ENCODE measurements at regions not wholly inside any gene's neighbourhood (a gene's known extent, or its start where the extent isn't known, plus 50 kb on each side); places are given as distances from the start of the nearest gene placed in this dataset.

DNA sequence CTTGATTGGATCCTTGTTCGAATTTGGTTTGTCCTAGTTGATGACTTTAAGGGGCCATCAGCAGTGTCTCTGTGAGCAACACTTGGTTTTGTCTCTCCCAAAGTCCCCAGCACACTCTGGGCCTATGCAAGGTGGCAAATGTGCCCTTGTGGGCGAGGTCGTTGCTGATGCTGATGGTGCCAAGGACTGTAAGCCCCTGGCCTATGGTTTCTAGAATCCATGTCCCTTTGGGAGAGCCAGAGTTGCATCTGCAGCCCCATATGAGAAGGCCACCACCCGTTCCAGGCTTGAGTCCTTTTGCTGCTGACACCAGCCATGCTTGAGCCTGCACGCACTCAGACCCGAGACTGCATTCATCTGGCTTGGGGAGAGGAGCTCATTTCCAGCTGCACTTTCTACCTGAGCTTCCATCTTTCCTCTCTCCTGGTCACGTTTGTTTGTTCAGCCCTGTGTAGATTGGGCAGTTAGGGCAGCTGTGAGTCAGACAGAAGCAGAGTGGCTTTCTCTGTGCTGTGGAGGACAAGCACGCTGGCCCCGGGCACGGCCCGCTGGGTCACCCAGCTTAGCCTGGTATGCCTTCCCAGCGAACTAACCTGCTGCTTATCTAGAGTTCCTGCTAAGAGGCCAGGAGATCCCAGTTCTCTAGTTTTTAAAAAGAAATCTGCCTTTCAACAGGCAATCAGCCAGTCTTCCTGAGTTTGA is 52.1 kb upstream of the CSF3R start:
- peaks cover 2% of the 10 kb centered on the region; the same call in 1 of the 2 replicates for H3K27me3 ChIP-seq (ENCODE audit: control insufficient read depth, insufficient read depth, low read length)
- H4K91ac ChIP-seq (ENCODE audit: insufficient read depth, low read depth, low read length): no peak overlapping the region
- H3K9ac ChIP-seq (ENCODE audit: low read depth, low read length): no peak overlapping the region
- no peaks in the 10 kb centered on the region for H3K4me1 ChIP-seq (ENCODE audit: control insufficient read depth, insufficient read depth, low read length)
- H2AK9ac ChIP-seq (replicated peaks; ENCODE audit: low read depth, low read length, poor library complexity): no peak overlapping the region
- BruUV-seq (replicated peaks): no TSS peak
- H4K5ac ChIP-seq (ENCODE audit: low read depth, low read length): no peak overlapping the region
- H3K14ac ChIP-seq (replicated peaks; ENCODE audit: low read depth, low read length): no peak overlapping the region
- H4K8ac ChIP-seq (ENCODE audit: low read depth in 2 of 2, low read length in 2 of 2): no peak overlapping the region
- no peaks in the 10 kb centered on the region for H3K9me1 ChIP-seq (ENCODE audit: insufficient read depth, low read length)
- no peak overlapping the region for H3K4ac ChIP-seq (ENCODE audit: low read depth, low read length)
- TF ChIP-seq SMC3 (IDR thresholded peaks at IDR 0.05; ENCODE audit: low read depth, low read length) (no peak), RCOR1 (IDR thresholded peaks at IDR 0.05; ENCODE audit: insufficient replicate concordance, low read length) (no peak), NFE2L2 (IDR thresholded peaks at IDR 0.05; ENCODE audit: low read depth, low read length) (no peak), RFX5 (IDR thresholded peaks at IDR 0.05; ENCODE audit: low read depth, low read length) (no peak), POLR2A (IDR thresholded peaks at IDR 0.05; ENCODE audit: low read depth, low read length) (no peak), MAFK (IDR thresholded peaks at IDR 0.05; ENCODE audit: low read depth, low read length) (no peak), BHLHE40 (IDR thresholded peaks at IDR 0.05; ENCODE audit: low read depth, low read length) (no peak), FOS (IDR thresholded peaks at IDR 0.05; ENCODE audit: low read depth, low read length) (no peak), MAZ (IDR thresholded peaks at IDR 0.05; ENCODE audit: borderline replicate concordance, low read depth, low read length) (no peak), RAD21 (IDR thresholded peaks at IDR 0.05; ENCODE audit: low read length) (no peak), CHD1 (IDR thresholded peaks at IDR 0.05; ENCODE audit: low read depth, low read length) (no peak), CEBPB (IDR thresholded peaks at IDR 0.05; ENCODE audit: low read depth, low read length) (no peak), MXI1 (IDR thresholded peaks at IDR 0.05; ENCODE audit: borderline replicate concordance, low read depth, low read length) (no peak)
- TF ChIP-seq, protein P1, sequence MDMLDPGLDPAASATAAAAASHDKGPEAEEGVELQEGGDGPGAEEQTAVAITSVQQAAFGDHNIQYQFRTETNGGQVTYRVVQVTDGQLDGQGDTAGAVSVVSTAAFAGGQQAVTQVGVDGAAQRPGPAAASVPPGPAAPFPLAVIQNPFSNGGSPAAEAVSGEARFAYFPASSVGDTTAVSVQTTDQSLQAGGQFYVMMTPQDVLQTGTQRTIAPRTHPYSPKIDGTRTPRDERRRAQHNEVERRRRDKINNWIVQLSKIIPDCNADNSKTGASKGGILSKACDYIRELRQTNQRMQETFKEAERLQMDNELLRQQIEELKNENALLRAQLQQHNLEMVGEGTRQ (IDR thresholded peaks at IDR 0.05; ENCODE audit: low read depth, low read length): no peak
- TF ChIP-seq, protein P2, sequence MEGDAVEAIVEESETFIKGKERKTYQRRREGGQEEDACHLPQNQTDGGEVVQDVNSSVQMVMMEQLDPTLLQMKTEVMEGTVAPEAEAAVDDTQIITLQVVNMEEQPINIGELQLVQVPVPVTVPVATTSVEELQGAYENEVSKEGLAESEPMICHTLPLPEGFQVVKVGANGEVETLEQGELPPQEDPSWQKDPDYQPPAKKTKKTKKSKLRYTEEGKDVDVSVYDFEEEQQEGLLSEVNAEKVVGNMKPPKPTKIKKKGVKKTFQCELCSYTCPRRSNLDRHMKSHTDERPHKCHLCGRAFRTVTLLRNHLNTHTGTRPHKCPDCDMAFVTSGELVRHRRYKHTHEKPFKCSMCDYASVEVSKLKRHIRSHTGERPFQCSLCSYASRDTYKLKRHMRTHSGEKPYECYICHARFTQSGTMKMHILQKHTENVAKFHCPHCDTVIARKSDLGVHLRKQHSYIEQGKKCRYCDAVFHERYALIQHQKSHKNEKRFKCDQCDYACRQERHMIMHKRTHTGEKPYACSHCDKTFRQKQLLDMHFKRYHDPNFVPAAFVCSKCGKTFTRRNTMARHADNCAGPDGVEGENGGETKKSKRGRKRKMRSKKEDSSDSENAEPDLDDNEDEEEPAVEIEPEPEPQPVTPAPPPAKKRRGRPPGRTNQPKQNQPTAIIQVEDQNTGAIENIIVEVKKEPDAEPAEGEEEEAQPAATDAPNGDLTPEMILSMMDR (conservative IDR thresholded peaks at IDR 0.05; ENCODE audit: low read depth, low read length): no peak
- TF ChIP-seq, protein P3, sequence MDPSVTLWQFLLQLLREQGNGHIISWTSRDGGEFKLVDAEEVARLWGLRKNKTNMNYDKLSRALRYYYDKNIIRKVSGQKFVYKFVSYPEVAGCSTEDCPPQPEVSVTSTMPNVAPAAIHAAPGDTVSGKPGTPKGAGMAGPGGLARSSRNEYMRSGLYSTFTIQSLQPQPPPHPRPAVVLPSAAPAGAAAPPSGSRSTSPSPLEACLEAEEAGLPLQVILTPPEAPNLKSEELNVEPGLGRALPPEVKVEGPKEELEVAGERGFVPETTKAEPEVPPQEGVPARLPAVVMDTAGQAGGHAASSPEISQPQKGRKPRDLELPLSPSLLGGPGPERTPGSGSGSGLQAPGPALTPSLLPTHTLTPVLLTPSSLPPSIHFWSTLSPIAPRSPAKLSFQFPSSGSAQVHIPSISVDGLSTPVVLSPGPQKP (IDR thresholded peaks at IDR 0.05; ENCODE audit: borderline replicate concordance, low read depth, low read length): no peak
- intact Hi-C loops (cut with micrococcal nuclease): no loop called here
- H3K36me3 ChIP-seq (ENCODE audit: control insufficient read depth, insufficient read depth, low read length): no peaks in the 10 kb centered on the region
- dilution Hi-C loops (cut with HindIII; ENCODE audit: low sequenced_read_pairs, unreplicated experiment): no loop called here
- no peak overlapping the region for H2AK5ac ChIP-seq (ENCODE audit: low read depth, low read length)
- H3K18ac ChIP-seq (ENCODE audit: low read depth, low read length): no peak overlapping the region
- no peak overlapping the region for H2BK20ac ChIP-seq (ENCODE audit: low read depth, low read length)
- no peak overlapping the region for H2BK15ac ChIP-seq (ENCODE audit: low read depth, low read length)
- no peaks in the 10 kb centered on the region for H3K9me3 ChIP-seq (ENCODE audit: control insufficient read depth, insufficient read depth, low read length)
- no peak overlapping the region for H2BK120ac ChIP-seq (ENCODE audit: low read depth, low read length)
- CTCF ChIA-PET: no interaction called here
- H2AFZ ChIP-seq (replicated peaks; ENCODE audit: low read length, poor library complexity): no peak overlapping the region
- ATAC-seq (ENCODE audit: low read depth) (no peak), DNase-seq (no peak)
- H3K27ac ChIP-seq (ENCODE audit: insufficient read depth, low read length): no peak overlapping the region
- in situ Hi-C loops (cut with MboI; ENCODE audit: low sequenced_read_pairs): no loop called here
- H2BK5ac ChIP-seq (ENCODE audit: low read depth, low read length, poor library complexity, severe bottlenecking): no peak overlapping the region
- 46% methylated on average over 4 of the region's 12 CpGs; no CpG with 5 or more reads in 1 of the 2 experiments for WGBS, 2 experiments (ENCODE audit: extremely low coverage in 2 of 2, insufficient read length in 1 of 2)
- no peaks in the 10 kb centered on the region for H4K20me1 ChIP-seq (ENCODE audit: insufficient read depth, low read length)
- no peak overlapping the region for H3K4me2 ChIP-seq (ENCODE audit: low read depth, low read length)
- no peak overlapping the region for H3K56ac ChIP-seq (ENCODE audit: extremely low read depth, insufficient read depth, low read length)
- POLR2A ChIA-PET (ENCODE audit: unreplicated experiment): no interaction called here
- no peak overlapping the region for H3K23ac ChIP-seq (ENCODE audit: low read depth, low read length)
- no peak overlapping the region for H3K4me3 ChIP-seq (ENCODE audit: insufficient read depth, low read depth, low read length)
- no peaks in the 10 kb centered on the region for H3K79me1 ChIP-seq (ENCODE audit: low read depth in 1 of 2, low read length in 2 of 2)

All from IMR-90 (cell line).